Activated T-cell treated with anti-CD3 and anti-CD28 coated beads for 24 hours (primary cell): ENCODE measurements at regions not wholly inside any gene's neighbourhood (a gene's known extent, or its start where the extent isn't known, plus 50 kb on each side); places are given as distances from the start of the nearest gene placed in this dataset.

Experiments
- DNase-seq: peaks from one replicate; pipeline ENCODE4 v3.0.0-alpha.2; 2020; ENCODE audit warnings: low read depth

- DNase-seq = no peak
These were observed 831.5 kb downstream of the GALC start for GRCh38 chr14:87161502-87161901.

DNA sequence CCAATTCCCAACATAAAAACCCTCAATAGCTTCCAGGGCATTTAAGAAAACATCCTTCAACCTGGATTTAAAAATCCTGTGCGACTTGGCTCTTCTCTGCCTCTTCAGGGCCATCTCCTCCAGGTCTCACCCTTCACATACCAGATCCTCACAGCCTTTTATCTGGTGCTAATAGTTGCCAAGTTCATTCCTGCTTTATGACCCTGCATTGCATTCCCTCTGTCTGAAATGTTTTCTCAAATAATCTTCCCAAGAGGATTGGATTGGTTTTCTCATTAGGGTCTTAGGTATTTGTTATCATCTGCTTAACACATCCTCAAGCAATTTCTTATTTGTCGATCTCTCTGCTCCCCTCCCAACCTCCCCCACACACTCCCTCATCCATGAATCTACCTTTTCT lies 832.0 kb downstream of the GALC start:
- DNase-seq = no peak

GRCh38 chr14:87158283-87158682 lies 834.7 kb downstream of the GALC start:
- no peak for DNase-seq

- no peak for DNase-seq
These were observed 836.1 kb downstream of the GALC start for GRCh38 chr14:87156878-87157277.

- no peak for DNase-seq
These were observed 837.0 kb downstream of the GALC start for GRCh38 chr14:87155856-87156488.

GRCh38 chr14:87153901-87154300 lies 839.1 kb downstream of the GALC start:
- DNase-seq = no peak

DNA sequence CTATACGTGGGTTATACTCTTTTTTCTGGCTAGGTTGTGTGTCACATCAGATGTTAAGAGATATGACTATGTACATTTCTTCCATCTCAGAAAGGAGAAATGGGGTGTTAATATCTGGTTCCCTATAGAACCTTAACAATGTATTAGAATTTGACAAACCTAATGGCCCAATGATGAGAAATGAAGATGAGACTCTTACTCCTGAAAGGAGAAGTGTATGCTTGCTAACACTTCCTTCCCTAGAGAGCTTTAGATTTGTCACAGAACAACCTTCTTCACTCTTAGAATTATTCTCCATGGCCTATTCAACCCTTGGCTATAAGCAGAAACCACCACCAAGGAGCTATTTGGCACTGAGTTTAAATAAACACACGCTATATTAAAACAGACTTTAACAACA lies 839.6 kb downstream of the GALC start:
- DNase-seq = no peak

DNA sequence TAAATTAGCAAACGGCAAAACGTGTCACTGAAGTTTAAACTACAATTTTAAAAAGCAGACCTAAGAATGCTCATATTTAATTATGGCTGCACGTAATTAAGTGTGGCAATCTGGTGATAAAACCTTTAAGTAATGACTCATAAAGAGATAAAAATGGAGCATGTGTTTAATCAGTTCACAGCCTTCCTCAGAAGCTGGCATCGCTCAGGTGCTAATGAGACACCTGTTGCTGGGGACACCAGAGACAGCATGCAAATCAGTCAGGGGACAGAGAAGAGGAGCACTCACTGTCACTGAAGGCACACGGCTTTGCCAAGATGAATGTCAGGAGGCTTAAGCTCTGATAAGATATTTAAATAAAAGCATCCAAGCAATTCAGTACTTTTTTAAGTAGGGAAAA lies 840.3 kb downstream of the GALC start:
- DNase-seq = no peak

DNA sequence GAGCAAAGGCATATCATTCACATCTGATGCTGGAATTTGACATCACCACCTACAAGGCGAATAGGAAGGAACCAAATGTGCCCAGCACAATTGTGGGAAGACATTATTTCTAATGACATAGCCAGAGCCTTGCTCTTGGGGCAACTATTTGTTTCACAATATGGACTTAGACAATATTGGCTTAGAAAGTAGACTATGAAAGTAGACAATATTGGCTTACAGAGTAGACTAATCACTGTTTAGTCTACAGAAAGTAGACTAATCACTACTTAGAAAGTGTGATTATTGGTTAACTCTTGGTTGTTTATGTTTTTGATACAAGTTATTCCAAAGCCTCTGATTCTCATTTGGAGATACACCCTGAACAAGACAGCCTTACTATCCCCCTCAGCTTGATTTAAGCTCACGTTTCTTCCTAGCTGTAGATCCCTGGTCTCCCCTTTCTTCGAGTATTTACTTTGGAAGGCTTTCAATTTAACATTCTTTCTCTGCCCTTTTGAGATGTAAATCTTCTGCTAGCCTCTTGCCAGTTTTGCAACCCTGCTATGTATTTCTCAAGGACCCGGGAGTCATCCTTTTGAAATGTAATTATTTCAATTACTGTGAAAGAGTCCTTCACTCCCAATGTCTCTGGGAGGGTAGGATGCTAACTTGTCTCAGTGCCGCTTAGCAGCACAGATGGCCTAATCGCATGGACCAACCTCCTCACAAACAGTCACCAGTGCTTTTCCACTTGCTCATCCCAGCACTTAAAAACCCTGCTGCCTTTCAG lies 843.2 kb downstream of the GALC start:
- DNase-seq = no peak

GRCh38 chr14:87148655-87149054 lies 844.3 kb downstream of the GALC start:
- DNase-seq = no peak

DNA sequence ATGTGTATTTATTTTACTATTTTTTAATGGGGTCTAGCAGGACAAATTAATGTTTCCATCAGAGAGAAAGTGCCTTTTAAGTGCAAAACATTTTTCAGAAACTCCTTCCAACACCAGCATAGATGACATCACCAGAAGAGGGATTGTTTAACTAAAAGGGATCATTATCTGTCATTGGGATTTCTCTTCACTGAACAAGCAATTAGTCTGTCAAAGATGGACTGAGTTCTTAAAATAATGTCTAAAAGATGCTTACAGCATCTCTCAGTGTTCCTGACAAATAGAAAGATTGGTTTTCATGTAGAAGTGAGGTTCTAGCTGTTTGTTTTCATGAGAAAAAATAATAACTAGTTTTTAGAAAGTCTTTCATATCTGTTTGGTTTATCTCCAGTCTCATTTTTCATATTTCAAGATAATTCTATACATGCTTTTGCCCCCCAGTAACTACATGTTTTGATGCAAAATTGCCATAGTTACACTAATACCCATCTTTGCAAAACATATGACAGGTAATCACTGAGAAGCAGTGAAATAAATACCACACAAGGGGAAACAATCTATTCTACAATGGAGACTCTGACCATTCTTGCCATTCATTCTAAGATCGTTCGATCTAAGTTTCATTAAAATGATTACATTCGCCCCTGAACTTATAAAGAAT lies 850.3 kb downstream of the GALC start:
- DNase-seq = no peak

DNA sequence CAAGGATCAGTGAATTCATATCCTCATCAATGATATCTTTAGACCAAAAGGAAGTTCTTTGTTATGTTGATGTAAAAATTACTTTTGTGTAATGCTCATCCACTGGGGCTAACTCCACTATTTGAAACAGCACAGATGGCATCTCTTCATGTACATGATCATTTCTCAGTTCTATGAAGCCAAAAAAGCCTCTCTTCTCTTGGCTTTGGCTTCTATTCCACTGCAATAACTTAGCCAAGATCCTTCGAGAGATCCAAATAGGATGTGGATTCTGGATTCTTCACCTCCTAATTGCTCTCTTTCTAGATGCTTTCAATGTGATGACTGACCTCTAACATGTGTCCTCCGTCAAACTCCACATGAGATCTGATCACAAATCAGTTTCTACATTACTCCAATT lies 851.2 kb downstream of the GALC start:
- DNase-seq = no peak

- DNase-seq = no peak
These were observed 853.7 kb downstream of the GALC start for GRCh38 chr14:87139299-87139698.

- DNase-seq = no peak
These were observed 859.7 kb downstream of the GALC start for GRCh38 chr14:87133073-87133801.

GRCh38 chr14:87131879-87132278 lies 861.1 kb downstream of the GALC start:
- no peak for DNase-seq

DNA sequence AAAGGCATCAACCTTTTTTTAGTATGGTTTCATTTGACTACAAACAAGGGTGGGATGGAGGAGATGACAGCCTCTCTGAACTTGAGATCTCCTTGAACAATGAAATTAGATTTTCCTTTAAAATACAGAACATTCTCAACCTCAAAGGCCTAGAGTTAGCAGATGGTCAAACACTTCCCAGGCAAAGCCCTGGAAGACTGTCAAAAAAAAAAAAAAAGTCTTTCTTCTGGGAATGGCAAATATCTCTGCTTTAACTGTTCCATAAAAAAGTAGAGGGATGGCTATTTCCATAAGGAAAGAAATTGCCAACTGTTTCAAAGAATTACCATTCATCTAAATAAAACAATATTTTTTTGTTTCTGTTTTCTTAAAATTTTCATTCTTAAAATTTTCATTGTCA lies 870.8 kb downstream of the GALC start:
- no peak for DNase-seq

DNA sequence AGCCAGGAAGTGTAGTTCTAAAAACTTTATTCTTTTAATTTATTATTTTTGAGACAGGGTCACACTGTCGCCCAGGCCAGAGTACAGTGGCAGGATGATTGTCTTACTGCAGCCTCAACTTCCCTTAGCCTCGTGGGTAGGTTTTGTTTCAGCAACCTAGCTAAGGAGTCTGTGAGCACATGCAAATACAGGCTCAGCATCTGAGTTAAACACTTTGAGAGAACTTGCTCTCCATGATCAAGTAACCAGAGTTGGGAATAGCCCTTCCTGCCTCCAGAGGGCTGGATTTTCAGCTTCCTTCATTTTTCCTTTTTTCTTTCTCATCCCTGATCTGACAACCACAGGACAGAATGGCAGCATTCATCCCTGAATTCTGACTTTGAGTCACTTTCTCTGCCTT lies 871.3 kb downstream of the GALC start:
- DNase-seq = no peak

- DNase-seq = no peak
These were observed 877.7 kb downstream of the GALC start for GRCh38 chr14:87115234-87115633.

DNA sequence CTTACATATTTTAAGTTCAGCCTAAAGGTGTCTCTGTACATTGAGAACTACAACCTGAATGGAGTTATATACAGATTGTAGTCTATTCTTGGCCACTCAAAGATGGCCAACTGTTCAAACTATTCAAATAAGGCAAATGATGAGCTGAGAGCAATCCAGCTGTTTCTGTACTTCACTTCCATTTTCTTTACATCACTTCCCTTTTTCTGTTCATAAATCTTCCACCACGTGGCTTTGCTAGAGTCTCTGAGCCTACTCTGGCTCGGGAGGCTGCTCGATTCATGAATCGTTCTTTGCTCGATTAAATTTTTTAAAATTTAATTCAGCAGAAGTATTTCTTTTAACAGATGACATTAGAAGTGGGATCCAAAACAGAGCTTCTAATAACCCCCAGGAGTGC lies 879.7 kb downstream of the GALC start:
- DNase-seq = no peak

DNA sequence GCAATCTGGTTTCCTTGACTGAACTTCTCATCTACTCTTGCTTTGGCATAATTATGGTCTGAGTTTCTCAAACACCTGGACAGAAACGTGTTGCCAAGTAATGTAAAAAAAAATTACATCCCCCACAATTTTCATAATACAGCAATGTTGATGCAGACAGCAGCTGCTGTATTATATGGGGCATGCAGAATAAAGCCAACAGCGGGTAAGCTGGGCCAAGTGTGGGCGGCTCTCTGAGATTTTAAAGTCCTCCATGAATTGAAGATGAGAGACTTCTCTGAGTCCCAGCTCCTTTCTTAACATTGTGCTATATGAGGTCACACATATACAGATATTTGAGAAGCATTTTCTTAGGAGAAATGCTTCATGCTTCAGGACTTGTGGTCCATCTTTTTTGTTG lies 881.2 kb downstream of the GALC start:
- DNase-seq = no peak

- no peak for DNase-seq
These were observed 881.9 kb downstream of the GALC start for GRCh38 chr14:87111126-87111525.

DNA sequence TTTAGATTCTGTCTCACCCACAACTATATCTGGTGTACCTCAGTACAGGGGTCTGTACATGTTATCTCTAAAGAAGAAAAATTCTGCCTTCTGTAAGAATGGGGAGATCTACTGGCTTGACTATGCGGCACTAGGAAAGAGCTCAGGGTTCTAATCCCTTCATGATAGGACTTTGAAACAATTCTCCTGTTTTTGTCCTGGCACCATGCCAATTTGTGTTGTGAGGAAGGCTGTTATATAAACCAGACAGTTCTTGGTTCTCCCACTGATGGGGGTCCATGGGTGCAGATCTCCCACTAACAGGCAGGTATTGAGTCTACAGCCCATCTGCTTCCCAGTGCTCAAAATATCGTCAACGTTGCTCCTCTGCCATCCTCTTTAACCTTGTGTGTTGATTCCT lies 883.7 kb downstream of the GALC start:
- no peak for DNase-seq

GRCh38 chr14:87108726-87109125 lies 884.3 kb downstream of the GALC start:
- DNase-seq = no peak
